ENCODE measurements at regions not wholly inside any gene's neighbourhood (a gene's known extent, or its start where the extent isn't known, plus 50 kb on each side); places are given as distances from the start of the nearest gene placed in this dataset.
A peak's percentile ranks its signal among the peaks of the same experiment; 100 is the strongest.

DNA sequence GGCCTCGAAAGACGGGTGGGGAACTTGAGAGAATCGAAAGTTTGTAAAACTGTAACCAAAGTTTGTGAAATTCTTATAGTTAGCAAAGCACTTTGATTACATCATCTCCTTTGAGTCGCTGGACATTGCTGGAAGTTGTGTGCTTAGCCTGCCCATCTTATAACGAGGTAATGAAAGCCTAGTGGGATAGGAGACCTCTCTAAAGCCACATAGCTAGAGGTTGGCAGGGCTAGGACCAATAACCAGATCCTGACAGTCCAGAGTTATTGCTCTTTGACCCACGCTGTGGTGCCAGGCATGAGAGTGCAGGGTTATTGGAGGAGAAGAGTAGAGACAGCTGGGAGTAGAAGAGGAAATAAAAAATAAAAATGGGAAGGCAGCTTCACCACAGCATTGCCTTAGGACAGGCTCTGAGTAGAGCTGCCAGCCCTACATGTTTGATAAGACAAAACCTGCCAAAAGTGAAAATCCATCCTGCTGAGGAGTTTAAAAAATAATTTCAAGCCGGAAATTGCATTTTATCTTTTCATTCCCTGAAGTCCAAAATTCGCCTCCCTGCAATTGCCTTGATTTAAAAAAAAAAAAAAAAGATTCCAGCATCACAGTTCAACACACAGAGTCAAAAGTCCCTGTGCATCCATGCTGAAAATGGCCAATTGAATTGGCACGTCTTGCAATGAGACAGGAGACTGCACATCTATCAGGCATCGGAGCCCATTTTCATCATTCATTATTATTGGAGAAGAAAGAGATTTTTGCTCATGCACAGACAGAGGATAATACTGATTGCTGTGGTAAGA lies 225.5 kb upstream of the POU2AF2 start:
- no peak for DNase-seq

DNA sequence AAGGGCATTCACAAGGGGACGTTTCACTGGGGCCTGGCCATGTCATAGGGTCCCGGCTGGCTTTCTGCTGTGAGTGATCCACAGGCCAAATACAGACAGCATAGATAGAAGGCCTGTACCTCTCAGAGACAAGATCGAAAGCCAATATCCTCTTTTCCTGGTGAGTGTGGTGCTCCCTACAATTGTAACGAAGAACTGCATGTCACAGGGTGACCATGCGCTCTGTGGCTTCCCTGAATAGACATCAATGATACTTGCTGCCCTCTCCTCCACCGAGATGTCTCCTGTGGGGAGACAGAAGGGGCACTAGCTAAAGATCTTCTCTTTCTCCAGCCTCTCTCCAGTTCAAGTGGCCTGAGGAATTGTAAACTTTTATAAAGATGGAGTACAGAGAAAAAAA lies 226.1 kb upstream of the POU2AF2 start:
- no peak for DNase-seq

DNA sequence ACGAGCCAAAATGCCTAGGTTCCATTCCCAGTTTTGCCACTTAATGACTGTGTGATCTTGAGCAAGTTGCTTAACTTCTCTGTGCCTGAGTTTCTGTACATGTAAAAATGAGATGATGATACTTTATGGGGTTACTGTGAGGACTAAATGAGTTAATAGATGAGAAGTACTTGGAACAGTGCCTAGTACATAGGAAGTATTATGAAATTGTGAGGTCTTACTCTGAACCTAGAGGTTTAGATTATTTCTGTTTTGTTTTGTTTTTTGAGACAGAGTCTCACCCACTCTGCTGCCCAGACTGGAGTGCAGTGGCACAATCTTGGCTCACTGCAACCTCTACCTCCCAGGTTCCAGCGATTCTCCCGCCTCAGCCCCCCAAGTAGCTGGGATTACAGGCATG lies 227.0 kb upstream of the POU2AF2 start:
- no peak for DNase-seq

DNA sequence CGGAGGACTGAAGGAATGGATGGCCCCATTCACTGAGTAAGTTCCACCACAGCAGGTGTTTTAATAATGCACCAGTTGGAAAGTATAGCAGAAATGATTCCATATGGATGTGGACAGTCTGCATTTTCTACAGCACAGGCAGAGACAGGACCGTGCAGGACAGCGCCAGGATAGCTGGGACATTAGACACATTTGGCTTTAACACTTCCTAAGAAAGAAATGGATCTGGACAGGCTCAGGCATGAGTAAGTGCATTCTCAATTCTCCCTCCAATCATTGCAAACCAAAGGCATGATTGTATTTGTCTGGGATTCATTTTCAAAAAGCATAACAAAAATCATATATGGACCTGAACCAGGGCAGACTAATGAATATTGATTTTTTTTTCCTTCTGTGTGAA lies 233.0 kb upstream of the POU2AF2 start:
- DNase-seq, result no peak

DNA sequence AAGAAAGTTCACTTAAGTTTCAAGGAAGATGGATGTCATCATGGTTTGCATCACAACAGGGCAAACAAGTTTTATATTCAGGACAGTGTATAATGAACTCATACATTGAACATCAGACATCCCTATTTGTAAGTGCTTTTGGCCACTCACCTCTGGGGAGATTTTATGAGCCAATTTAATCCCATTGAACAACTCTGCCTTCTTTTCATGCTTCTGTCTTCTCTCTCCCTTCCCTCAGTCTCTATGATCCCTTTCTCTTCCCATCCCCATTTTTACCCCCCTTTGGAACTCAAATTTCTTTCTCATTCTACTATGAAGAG lies 234.3 kb upstream of the POU2AF2 start:
- DNase-seq, result no peak

GRCh38 chr11:111010391-111011274 lies 234.9 kb upstream of the POU2AF2 start:
- DNase-seq, result no peak

- no peak for DNase-seq
These were observed 239.3 kb upstream of the POU2AF2 start for GRCh38 chr11:111006227-111006626.

DNA sequence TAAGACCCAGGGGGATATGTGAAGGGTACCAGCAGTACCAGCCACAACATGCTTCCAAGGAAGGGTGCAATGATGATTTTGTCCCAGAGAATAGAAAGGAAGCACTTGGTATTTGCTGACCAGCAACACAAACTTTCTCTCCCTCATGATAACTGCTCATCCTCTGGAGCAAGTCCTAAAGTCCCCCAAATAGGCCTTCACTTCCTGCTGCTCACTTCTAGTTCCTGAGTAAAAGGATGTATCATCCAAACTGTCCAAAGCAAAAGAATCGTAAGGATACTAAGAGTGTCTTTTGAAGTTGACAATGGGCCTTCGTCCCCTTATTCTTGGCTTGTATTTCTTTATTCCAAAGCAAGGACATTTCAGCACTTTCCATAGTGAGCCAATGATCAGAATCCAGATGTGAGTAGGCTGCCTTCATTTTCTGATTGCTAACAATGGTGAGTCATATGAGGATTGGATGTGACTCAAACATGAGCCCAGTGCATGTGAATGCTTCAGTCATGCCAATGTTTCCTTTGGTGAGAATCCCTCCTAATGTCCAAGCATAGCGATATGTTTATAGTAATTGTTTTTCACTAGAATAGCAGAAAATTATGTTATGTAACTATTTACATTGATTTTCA lies 243.4 kb upstream of the POU2AF2 start:
- no peak for DNase-seq

DNA sequence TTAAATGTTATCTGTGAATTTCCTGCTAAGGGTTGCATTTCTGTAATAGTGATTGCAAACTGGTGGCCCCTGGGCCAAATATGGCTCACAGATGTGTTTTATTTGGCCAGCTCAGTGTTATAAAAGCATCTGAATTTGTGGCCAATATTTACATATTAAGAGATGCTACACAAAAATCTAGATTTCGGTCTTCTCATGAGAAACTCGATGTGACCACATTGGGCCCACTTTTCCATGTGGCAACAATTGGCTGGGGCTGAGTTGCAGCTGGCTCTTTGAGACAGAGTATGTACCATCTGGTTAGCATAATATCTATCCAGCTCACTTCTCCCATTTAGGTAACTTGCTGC lies 244.5 kb upstream of the POU2AF2 start:
- DNase-seq, result peak in 1 of 2 experiments; percentile 7

- no peak for DNase-seq
These were observed 245.0 kb upstream of the POU2AF2 start for GRCh38 chr11:111000400-111001080.

DNA sequence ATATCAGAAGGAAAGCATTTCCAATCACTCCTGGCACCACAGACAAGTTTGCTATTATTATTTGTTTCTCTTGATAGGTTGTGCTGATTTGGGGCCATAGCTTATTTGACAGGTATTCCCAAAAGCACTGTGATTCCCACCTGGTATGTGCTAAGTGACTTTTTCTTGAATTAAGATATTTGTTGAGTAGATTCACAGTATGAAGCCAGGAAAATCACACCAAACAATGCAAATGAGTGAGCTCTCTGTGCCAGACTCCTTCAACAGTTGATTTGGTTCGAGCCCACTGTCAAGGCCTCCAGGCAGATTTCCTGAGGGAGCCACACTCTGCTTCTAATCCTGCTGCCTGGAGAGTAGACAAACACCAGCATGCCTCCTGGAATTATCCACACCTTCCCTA lies 253.0 kb upstream of the POU2AF2 start:
- no peak for DNase-seq

DNA sequence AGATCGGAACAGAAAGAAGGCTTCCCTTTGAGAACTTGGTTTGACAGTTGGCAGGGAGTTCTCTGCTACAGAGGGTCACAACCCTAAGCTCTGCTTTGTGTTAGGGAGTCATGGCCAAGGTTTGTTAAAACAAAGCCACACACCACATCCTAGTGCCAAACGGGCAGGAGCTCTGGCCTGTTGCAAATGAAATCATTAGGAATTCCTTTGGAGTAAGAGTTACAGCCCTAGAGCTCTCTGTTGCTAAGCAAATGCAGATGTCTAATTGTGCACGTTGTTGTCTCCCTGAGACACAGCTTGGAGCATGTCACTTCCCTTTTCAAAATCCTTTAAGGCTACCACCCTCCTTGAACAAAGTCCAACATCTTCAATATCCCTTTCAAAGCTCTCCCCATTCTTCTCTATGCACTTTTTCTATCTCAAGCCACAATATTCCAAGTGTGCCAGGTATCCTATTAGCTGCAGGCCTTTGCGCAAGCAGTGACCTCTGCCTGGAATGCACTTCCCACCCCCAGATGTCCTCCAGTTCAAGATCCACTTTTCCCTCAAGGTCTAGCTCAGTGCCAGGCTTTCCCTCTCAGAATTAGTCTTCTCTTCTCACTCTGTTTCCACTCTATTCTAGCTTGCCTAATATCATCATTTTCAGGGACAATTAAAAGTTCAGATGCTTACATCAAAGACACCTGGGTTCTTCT lies 253.7 kb upstream of the POU2AF2 start:
- DNase-seq, result no peak

DNA sequence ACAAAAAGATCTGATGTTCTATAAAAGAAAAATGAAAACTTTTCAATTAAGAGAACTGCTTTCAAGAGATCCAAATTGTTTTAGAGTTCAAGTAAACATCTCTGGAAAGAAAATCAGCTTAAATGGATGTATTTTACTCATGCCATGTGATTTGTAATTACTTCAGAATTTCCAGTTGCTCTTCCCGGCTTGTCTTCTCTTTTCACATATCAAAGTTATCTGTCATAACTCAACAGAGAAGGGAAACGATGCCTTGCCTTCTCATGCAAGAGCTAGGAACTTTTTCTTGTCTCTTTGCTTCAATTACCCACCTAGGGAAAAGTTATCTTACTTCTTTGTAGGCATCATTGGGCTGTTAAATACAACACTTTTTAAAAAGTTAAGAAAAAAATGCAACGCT lies 255.2 kb upstream of the POU2AF2 start:
- DNase-seq, result no peak

DNA sequence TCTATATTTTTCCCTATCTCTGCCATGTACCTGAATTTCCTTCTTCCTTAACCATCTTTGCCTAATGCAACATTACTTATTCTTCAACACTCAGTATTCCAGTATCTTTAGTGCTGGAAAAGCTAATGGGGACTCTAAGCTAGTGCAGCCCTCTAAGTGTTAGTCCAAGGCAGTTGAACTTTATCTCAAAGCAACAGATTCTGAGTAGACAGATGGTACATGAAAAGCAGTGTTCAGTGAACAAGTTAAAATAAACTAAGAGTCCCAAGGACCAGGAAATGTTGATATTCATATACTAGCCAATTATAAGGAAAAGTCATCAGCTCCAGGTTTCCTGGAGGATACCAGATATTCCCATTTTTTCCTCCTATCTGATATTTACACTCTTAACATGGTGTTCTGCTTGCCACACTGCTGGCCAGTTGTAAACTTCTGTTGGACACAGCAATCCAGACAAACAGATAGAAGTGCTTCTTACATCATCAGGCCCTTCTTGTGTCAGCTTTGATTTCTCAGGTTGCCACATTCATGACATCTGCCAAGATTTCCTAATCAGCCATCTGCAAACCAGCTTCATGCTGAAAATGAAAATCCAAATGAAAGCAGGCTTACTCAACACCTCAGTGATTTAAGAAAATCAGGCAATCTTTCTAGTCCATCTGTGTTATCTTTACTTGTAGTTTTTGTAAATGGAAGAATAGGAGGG lies 255.9 kb upstream of the POU2AF2 start:
- peak; percentile 16 to 84 for DNase-seq

- DNase-seq, result no peak
These were observed 256.9 kb upstream of the POU2AF2 start for GRCh38 chr11:110988671-110989070.

DNA sequence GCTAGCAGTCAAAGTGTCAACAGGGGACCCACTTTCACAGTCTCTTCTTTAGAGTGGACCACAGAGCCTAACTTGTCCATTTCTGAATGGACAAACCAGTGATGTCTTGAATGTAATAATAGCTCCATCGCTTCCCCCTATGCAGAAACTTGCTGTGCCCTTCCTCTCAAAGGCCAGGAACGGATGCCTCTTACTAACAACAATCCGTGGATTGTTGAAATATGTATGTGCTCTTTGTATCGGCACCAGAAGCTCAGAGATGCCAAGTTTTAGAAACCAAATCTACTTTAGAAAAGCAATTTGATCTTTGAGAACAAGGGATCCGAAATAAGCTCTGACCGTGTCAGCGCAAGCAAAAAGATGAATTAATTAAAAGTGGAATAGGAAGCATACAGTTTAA lies 259.5 kb upstream of the POU2AF2 start:
- DNase-seq, result no peak

DNA sequence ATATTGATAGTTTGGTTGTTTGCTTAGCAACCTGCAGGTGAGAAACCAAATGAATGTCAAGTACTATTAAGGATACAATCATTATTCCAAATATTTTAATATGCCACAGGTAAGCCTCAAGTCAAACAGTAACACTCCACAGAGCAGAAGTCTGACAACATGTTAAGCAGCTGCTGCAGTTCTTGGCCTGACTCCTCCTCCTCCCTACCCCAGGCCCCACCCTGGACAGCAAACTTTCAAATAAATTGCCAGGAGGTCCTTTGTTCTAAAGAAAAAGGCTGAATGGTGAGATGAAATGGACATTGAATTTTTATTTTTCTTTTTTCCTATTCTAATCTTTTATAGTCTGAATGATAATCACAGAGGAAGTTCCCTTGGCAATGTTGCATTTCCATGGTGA lies 260.0 kb upstream of the POU2AF2 start:
- DNase-seq, result no peak

DNA sequence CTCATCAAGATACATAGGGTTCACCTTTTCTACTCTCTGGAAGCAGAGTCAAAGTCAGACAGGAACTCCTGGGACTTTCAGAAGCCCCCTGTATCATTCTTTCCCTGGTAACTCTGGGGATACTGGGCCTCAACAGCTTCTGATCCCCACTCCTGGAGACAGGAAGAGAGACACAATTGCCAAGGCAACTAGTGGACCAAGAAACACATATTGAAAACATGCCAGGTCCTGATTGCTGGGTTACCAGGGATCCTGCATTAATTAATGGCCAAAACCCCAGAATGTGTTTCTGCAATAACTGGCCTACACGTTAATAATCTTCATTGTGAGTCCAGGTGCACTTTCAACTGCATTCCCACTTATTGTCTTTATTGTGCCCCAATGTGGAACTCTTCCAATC lies 260.8 kb upstream of the POU2AF2 start:
- DNase-seq, result no peak

- no peak for DNase-seq
These were observed 261.4 kb upstream of the POU2AF2 start for GRCh38 chr11:110984147-110984546.

DNA sequence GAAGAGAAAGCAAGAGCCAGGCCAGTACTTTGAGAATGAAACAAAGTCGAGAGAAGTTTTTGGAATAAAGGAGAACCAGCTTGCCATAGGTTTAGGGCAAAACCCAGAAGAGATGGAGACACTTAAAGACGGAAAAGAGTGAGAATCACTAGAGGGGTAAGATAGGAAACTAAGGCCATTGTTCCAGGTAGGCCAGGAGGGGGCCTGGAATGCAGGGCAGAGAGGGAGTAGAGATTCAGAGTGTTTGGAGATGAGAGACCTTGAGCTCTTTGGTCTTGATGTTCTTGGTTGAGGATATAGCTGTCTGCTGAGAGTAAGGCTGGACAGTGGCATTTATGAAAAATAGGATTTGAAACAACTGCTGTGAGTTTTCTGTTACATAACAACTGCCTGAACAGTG lies 263.3 kb upstream of the POU2AF2 start:
- DNase-seq, result no peak

GRCh38 chr11:110979696-110980095 lies 265.8 kb upstream of the POU2AF2 start:
- DNase-seq, result no peak

GRCh38 chr11:110977661-110978060 lies 265.4 kb upstream of the ARHGAP20 start:
- no peak for DNase-seq

All from NCI-H524 (cell line).